ENCODE measurements at regions not wholly inside any gene's neighbourhood (a gene's known extent, or its start where the extent isn't known, plus 50 kb on each side); places are given as distances from the start of the nearest gene placed in this dataset.
A peak's percentile ranks its signal among the peaks of the same experiment; 100 is the strongest.

- Histone ChIP-seq H3K9me3 (ENCODE audit: low read depth) (no peaks in the 10 kb centered on the region), H3K36me3 (no peaks in the 10 kb centered on the region), H3K27me3 (peaks cover 4% of the 10 kb centered on the region), H3K4me3 (no peak overlapping the region), H3K27ac (no peak overlapping the region), H3K4me1 (ENCODE audit: low read depth) (no peaks in the 10 kb centered on the region)
- peak in 1 of 2 donors; percentile 27 for DNase-seq (ENCODE audit: low read depth in 1 of 2, low spot score in 1 of 2)
- no peak for TF ChIP-seq CTCF (IDR thresholded peaks at IDR 0.05; ENCODE audit: low read depth, low read length)
Observed at GRCh38 chr6:143569040-143569439, 57.5 kb upstream of the FUCA2 start.

GRCh38 chr6:143564484-143565017 lies 53.0 kb upstream of the FUCA2 start:
- Histone ChIP-seq H3K27me3 (no peaks in the 10 kb centered on the region), H3K27ac (no peak overlapping the region), H3K36me3 (no peaks in the 10 kb centered on the region), H3K4me3 (no peak overlapping the region), H3K4me1 (ENCODE audit: low read depth) (no peaks in the 10 kb centered on the region), H3K9me3 (ENCODE audit: low read depth) (no peaks in the 10 kb centered on the region)
- no peak for DNase-seq (ENCODE audit: low read depth in 1 of 2, low spot score in 1 of 2)
- no peak for TF ChIP-seq CTCF (IDR thresholded peaks at IDR 0.05; ENCODE audit: low read depth, low read length)

- DNase-seq (ENCODE audit: low read depth in 1 of 2, low spot score in 1 of 2): no peak
- Histone ChIP-seq H3K9me3 (ENCODE audit: low read depth) (no peaks in the 10 kb centered on the region), H3K27me3 (no peaks in the 10 kb centered on the region), H3K4me1 (ENCODE audit: low read depth) (no peaks in the 10 kb centered on the region), H3K36me3 (no peaks in the 10 kb centered on the region), H3K27ac (no peak overlapping the region), H3K4me3 (no peak overlapping the region)
- no peak for TF ChIP-seq CTCF (IDR thresholded peaks at IDR 0.05; ENCODE audit: low read depth, low read length)
Observed at GRCh38 chr6:143562143-143562542, 50.6 kb upstream of the FUCA2 start.
